Liver (tissue), 8 donors: ENCODE measurements at regions not wholly inside any gene's neighbourhood (a gene's known extent, or its start where the extent isn't known, plus 50 kb on each side); places are given as distances from the start of the nearest gene placed in this dataset.

Experiments
- DNase-seq: peaks from one replicate; pipeline ENCODE4 v3.0.0-alpha.2; 2017; ENCODE audit warnings: low spot score
- H3K27ac ChIP-seq, 2 donors: one replicate each; pipeline ENCODE4 v1.7.0; 2013; ENCODE audit warnings: inconsistent platforms in 2 of 2, low read length in 2 of 2, control low read depth in 1 of 2, low read depth in 1 of 2, mild to moderate bottlenecking in 1 of 2
- H3K27me3 ChIP-seq, 4 donors: one replicate each; pipeline versions ENCODE4 v1.6.1 to v1.7.0; 2013; ENCODE audit warnings: low read length in 3 of 4, inconsistent platforms in 1 of 4, mild to moderate bottlenecking in 1 of 4, moderate library complexity in 1 of 4; ENCODE audit not compliant: control insufficient read depth in 4 of 4, insufficient read depth in 4 of 4
- H3K36me3 ChIP-seq, 4 donors: one replicate each; pipeline versions ENCODE4 v1.6.1 to v1.7.0; 2013; ENCODE audit warnings: low read length in 3 of 4, mild to moderate bottlenecking in 3 of 4, low read depth in 1 of 4, moderate library complexity in 1 of 4; ENCODE audit not compliant: control insufficient read depth in 4 of 4, insufficient read depth in 3 of 4
- H3K4me1 ChIP-seq, 4 donors: one replicate each; pipeline versions ENCODE4 v1.6.1 to v1.7.0; 2013; ENCODE audit warnings: low read length in 3 of 4, mild to moderate bottlenecking in 3 of 4, moderate library complexity in 1 of 4; ENCODE audit not compliant: control insufficient read depth in 4 of 4, insufficient read depth in 4 of 4
- H3K4me3 ChIP-seq, 3 donors: one replicate each; pipeline versions ENCODE4 v1.6.1 to v1.7.0; 2013; ENCODE audit warnings: low read length in 3 of 3, control low read depth in 1 of 3, low read depth in 1 of 3, mild to moderate bottlenecking in 1 of 3
- H3K9ac ChIP-seq, 2 donors: one replicate each; pipeline ENCODE4 v1.7.0; 2013; ENCODE audit warnings: low read length in 2 of 2, mild to moderate bottlenecking in 2 of 2, moderate library complexity in 2 of 2, control low read depth in 1 of 2, low read depth in 1 of 2
- H3K9me3 ChIP-seq, 4 donors: one replicate each; pipeline versions ENCODE4 v1.6.1 to v1.7.0; 2013; ENCODE audit warnings: low read length in 3 of 4; ENCODE audit not compliant: control insufficient read depth in 4 of 4
- ATF3 ChIP-seq: IDR thresholded peaks from 2 replicates; pipeline ENCODE4 v1.6.1; 2016; ENCODE audit warnings: antibody characterized with exemption
- CTCF ChIP-seq: fragments of 150-350 bp; IDR thresholded peaks from 2 replicates; pipeline ENCODE4 v1.5.1; 2017; ENCODE audit warnings: improper control_type of control experiment, low read depth, low read length; ENCODE audit not compliant: missing input control
- EGR1 ChIP-seq, 2 donors: IDR thresholded peaks; 2 replicates each; pipeline ENCODE4 v1.6.1; 2016 to 2018; ENCODE audit warnings: antibody characterized with exemption in 2 of 2, low read depth in 2 of 2
- FOXA2 ChIP-seq: IDR thresholded peaks from 2 replicates; pipeline ENCODE4 v1.6.1; 2016; ENCODE audit warnings: antibody characterized with exemption
- GABPA ChIP-seq, 2 donors: IDR thresholded peaks in 1 of 2; conservative IDR thresholded peaks in 1 of 2; 2 replicates each; pipeline ENCODE4 v1.6.1; 2016; ENCODE audit warnings: antibody characterized with exemption in 2 of 2, mild to moderate bottlenecking in 1 of 2, moderate library complexity in 1 of 2
- HNF4A ChIP-seq, 2 donors: conservative IDR thresholded peaks; 2 replicates each; pipeline ENCODE4 v1.6.1; 2016; ENCODE audit warnings: antibody characterized with exemption in 2 of 2, mild to moderate bottlenecking in 2 of 2
- HNF4G ChIP-seq: IDR thresholded peaks from 2 replicates; pipeline ENCODE4 v1.6.1; 2016; ENCODE audit warnings: antibody characterized with exemption
- JUND ChIP-seq, 2 donors: IDR thresholded peaks; 2 replicates each; pipeline ENCODE4 v1.6.1; 2016; ENCODE audit warnings: antibody characterized with exemption in 2 of 2
- MAX ChIP-seq: IDR thresholded peaks from 2 replicates; pipeline ENCODE4 v1.6.1; 2016; ENCODE audit warnings: antibody characterized with exemption
- NR2F2 ChIP-seq: IDR thresholded peaks from 2 replicates; pipeline ENCODE4 v1.6.1; 2016; ENCODE audit warnings: antibody characterized with exemption
- RAD21 ChIP-seq, 2 donors: IDR thresholded peaks; 2 replicates each; pipeline ENCODE4 v1.6.1; 2016; ENCODE audit warnings: antibody characterized with exemption in 2 of 2, mild to moderate bottlenecking in 2 of 2
- SP1 ChIP-seq: IDR thresholded peaks from 2 replicates; pipeline ENCODE4 v1.6.1; 2018; ENCODE audit warnings: antibody characterized with exemption, mild to moderate bottlenecking
- TAF1 ChIP-seq: conservative IDR thresholded peaks from 2 replicates; pipeline ENCODE4 v1.6.1; 2016; ENCODE audit warnings: antibody characterized with exemption, mild to moderate bottlenecking
- WGBS: extraction: QIAGEN DNeasy Blood & Tissue Kit; methylation state at CpG from one replicate; pipeline ENCODE4 v1.1.7; 2013; 5-methylcytosine and 5-hydroxymethylcytosine counted together
- donor health status: healthy.
- donor health status: healthy.
- donor health status: healthy.
- donor health status: healthy.
- donor health status: healthy.

GRCh38 chr1:199786695-199787094 is 240.8 kb upstream of the NR5A2 start:
- 49% methylated on average over 3 of the region's 3 CpGs for WGBS
- Histone ChIP-seq H3K36me3 (no peaks in the 10 kb centered on the region), H3K9ac (no peak overlapping the region), H3K27me3 (no peaks in the 10 kb centered on the region), H3K9me3 (no peaks in the 10 kb centered on the region), H3K4me3 (no peak overlapping the region), H3K4me1 (peaks cover 2 to 7% (median 4%) of the 10 kb centered on the region in 4 donors), H3K27ac (no peak overlapping the region)
- no peak for DNase-seq
- TF ChIP-seq RAD21 (IDR thresholded peaks at IDR 0.05) (no peak), SP1 (peak; percentile 20), NR2F2 (no peak), EGR1 (IDR thresholded peaks at IDR 0.05; ENCODE audit: low read depth in 2 of 2) (no peak), CTCF (no peak), GABPA (IDR thresholded peaks at IDR 0.05 in 1 of 2, conservative IDR thresholded peaks at IDR 0.05 in 1 of 2) (no peak), TAF1 (no peak)

GRCh38 chr1:199789141-199789540 is 238.4 kb upstream of the NR5A2 start:
- no peak overlapping the region for H3K4me3 ChIP-seq
- TF ChIP-seq MAX = no peak
- no peak for TF ChIP-seq ATF3
- no peak for TF ChIP-seq RAD21 (IDR thresholded peaks at IDR 0.05)
- no peak for TF ChIP-seq HNF4A (conservative IDR thresholded peaks at IDR 0.05)
- TF ChIP-seq JUND (IDR thresholded peaks at IDR 0.05) = no peak
- TF ChIP-seq FOXA2 = no peak
- no peak for TF ChIP-seq CTCF
- no peak for TF ChIP-seq HNF4G
- no peak for TF ChIP-seq GABPA (IDR thresholded peaks at IDR 0.05 in 1 of 2, conservative IDR thresholded peaks at IDR 0.05 in 1 of 2)
- H3K4me1 ChIP-seq = peaks cover 2 to 11% (median 6%) of the 10 kb centered on the region in 4 donors
- 92% methylated on average over 1 of the region's 1 CpG for WGBS
- H3K27me3 ChIP-seq = no peaks in the 10 kb centered on the region
- no peaks in the 10 kb centered on the region for H3K36me3 ChIP-seq
- no peaks in the 10 kb centered on the region for H3K9me3 ChIP-seq
- no peak overlapping the region for H3K27ac ChIP-seq
- H3K9ac ChIP-seq = no peak overlapping the region
- DNase-seq = no peak

- H3K9me3 ChIP-seq = no peaks in the 10 kb centered on the region
- H3K4me3 ChIP-seq = no peak overlapping the region
- TF ChIP-seq FOXA2 (no peak), NR2F2 (no peak), RAD21 (IDR thresholded peaks at IDR 0.05) (no peak), TAF1 (no peak)
- H3K27ac ChIP-seq = no peak overlapping the region
- no peak overlapping the region for H3K9ac ChIP-seq
- DNase-seq = no peak
- no peaks in the 10 kb centered on the region for H3K36me3 ChIP-seq
- no peaks in the 10 kb centered on the region for H3K27me3 ChIP-seq
- WGBS = 91% methylated on average over 3 of the region's 3 CpGs
- peaks cover 2 to 14% (median 6%) of the 10 kb centered on the region in 4 donors for H3K4me1 ChIP-seq
These were observed 236.0 kb upstream of the NR5A2 start for GRCh38 chr1:199791495-199791894.
